ENCODE measurements at regions not wholly inside any gene's neighbourhood (a gene's known extent, or its start where the extent isn't known, plus 50 kb on each side); places are given as distances from the start of the nearest gene placed in this dataset.

DNA sequence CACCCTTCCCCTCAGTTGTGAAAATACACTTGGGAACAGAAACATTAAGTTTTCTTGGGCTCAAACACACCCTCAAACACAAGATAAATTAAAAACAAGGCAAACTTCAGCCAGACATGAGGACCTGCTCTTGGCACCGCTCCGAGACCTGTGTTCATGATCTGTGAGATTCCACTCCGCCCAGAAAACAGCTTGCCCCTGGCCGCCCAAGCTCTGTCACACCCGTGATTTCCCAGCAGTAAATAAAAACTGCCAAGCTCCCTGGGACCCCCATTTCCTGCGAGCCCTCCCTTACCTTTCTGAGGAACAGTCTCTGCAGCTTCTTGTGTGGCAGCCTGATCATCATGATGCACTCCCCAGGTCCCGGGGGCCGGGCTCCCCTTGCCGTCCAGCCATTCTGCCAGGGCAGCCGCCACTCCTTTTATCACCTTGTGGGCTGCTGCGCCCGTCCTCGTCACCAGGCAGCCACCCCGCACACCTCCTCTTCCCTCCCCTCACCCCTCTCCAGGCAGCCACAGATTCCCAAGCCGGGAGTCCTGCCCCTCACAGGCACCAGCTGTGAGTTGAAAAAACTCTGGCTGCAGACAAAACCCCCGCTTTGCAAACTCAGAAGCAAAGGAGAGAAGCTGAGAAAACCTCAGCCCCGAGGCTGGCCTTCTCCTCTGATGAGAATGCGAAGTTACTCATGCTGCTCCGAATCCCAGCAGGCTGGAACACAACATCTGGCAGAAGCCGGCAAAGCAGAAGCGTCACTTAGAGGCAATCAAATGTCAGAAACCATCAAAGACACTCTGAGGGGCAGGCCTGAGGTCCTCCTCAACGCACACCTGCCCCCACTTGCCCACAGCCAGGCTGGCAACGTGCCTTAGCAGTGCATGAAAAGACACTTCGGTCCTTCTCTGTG, 130.4 kb upstream of the RPS6KA2 start:
- no peak overlapping the region for H3K4me3 ChIP-seq (ENCODE audit: low read depth, low read length)
- no peak for TF ChIP-seq CTCF (IDR thresholded peaks at IDR 0.05; ENCODE audit: low read depth, low read length)

DNA sequence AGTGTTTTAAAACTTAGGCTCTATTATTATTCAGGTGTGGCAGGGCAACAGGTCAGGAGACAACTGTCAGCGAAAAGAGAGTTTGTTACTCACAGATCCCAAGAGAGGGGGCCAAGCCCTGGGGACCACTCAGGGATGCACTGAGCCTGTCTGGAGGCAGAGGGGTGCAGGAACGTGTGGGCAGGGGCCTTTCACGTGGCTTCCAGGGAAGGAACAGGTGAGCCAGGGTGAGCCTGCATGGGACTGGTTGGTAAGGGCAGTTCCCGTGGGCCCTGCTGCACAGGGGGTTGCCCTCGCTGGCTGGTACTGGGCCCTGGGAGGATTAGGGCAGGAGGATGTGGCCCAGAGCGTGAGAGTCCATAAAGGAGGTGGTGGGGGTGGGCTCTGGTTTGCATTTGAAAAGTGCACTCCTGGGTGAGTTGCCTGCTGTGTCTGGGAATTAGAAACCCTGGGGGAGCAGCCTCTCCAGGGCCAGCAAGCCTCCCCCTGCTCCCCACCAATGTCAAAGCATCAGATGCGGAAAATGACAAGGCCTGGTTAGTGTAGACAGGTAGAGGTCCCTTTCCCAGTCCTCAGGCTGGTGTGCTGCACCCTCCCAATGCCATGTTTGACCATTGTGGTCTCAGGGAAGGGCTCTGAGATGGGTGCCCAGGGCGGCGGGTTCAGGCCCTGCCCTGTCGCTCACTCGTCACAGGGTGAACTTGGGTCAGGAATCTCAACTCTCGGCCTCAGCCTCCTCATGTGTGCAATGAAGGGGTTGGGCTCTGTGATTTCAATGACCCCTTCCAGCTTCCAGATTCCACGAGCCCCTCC, 127.4 kb upstream of the RPS6KA2 start:
- H3K4me3 ChIP-seq (ENCODE audit: low read depth, low read length) = no peak overlapping the region

DNA sequence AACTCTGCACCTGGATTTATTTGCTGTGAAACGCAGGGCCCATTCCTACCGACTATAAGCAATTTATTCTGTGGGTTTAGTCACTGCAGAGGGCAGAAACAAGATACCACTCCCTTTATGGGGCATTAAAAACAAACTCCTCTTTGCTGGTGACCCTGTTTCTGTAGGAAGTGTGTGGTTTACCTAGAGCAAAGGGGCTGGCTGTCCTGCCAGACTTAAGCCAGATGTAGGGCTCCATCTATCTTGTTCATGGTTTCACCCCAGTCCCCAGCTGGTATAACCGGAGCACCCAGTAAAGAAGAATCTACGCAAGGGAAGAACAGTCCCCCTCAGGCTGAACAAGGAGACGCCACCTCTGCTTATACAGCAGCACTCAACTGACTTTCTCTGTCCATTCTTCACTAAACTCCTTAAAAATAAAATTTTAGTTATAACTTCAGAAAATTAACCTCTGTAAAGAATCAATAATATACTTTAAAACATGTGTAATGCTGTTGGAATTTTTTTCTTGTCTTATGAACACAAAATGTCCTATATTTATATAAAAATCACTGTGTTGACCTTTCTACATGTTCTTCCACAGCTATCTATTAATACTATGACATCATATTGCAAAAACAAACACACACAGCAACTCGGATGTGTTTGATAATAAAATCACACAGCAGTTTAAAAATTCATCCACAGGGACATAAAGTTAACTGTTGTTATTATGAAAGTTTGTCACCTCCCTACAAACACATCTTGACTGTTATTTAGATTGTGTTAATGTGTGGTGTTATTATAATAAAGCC, 126.1 kb upstream of the RPS6KA2 start:
- H3K4me3 ChIP-seq (ENCODE audit: low read depth, low read length) = no peak overlapping the region
- no peak for TF ChIP-seq CTCF (IDR thresholded peaks at IDR 0.05; ENCODE audit: low read depth, low read length)

More for the DNA sequence above, 127.4 kb upstream of the RPS6KA2 start:
- TF ChIP-seq CTCF (IDR thresholded peaks at IDR 0.05; ENCODE audit: low read depth, low read length) = no peak

DNA sequence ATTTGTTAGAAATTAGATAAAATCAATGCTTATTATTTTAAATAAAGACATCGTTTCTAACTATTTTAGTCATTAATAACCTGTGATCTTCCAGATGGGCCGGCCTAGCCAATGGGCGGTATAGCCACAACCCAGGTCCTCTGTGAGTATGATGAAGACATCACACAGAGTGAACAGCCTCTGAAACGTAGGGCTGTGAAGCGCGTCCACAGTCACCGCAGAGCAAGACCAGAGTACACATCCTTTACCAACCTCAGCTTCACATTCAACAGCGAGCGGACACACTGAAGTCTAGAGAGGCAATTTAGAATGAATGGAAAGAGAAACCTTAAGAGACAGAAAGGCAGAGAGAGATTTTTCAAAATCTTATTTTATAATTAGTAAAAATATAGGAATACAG, 125.0 kb upstream of the RPS6KA2 start:
- H3K4me3 ChIP-seq (ENCODE audit: low read depth, low read length) = no peak overlapping the region
- TF ChIP-seq CTCF (IDR thresholded peaks at IDR 0.05; ENCODE audit: low read depth, low read length) = no peak

- no peak for TF ChIP-seq CTCF (IDR thresholded peaks at IDR 0.05; ENCODE audit: low read depth, low read length)
- no peak overlapping the region for H3K4me3 ChIP-seq (ENCODE audit: low read depth, low read length)
Observed at GRCh38 chr6:166751051-166751595, 124.1 kb upstream of the RPS6KA2 start.

DNA sequence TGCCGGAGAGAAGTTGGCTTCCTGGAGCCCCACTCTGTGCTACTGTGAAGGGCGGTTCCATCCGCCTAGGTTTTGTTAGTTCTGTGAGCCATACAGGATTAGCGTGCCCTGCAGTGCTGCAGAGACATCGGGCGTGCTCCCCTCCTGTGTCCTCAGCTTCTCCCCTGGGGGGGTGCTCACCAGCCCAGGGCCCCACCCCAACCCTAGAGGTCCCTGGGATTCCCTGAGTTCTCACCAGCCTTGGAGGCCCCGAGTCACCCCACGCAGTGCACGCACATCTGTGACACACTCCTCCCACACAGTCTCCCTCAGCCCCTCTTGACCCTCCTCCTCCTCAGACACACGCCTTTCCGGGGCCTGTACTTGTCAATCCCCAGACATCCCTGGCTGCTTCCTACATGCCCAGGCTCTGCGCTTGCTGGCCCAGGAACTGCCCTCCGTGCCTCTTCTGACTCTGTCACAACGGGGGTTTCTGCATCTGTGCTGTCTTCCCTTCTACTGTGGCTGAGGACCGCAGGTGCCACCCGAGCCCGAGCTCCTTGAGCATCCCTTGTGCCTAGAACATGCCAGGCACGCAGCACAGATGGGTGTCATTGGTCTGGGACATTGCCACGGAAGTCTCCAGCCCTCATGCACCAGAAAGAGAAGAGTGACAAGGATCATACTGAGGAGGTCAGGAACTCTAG, 123.2 kb upstream of the RPS6KA2 start:
- no peak overlapping the region for H3K4me3 ChIP-seq (ENCODE audit: low read depth, low read length)
- TF ChIP-seq CTCF (IDR thresholded peaks at IDR 0.05; ENCODE audit: low read depth, low read length) = no peak
